ENCODE measurements at regions not wholly inside any gene's neighbourhood (a gene's known extent, or its start where the extent isn't known, plus 50 kb on each side); places are given as distances from the start of the nearest gene placed in this dataset.

GRCh38 chrX:96410927-96411326 is 273.7 kb upstream of the DIAPH2 start:
- no peak for DNase-seq (ENCODE audit: low spot score)
- no peak for ATAC-seq
- 70% methylated on average over 2 of the region's 2 CpGs for WGBS (ENCODE audit: low lambda C conversion rate)
- Histone ChIP-seq H3K79me2 (ENCODE audit: insufficient read depth, low read length) (no peaks in the 10 kb centered on the region), H3K4me3 (replicated peaks in 1 of 3; ENCODE audit: insufficient read depth in 1 of 3, low read depth in 2 of 3, low read length in 3 of 3) (no peak overlapping the region), H3K9ac (ENCODE audit: insufficient read depth, low read depth, low read length) (no peak overlapping the region), H3K4me2 (ENCODE audit: low read depth, low read length) (no peak overlapping the region), H3K4me1 (ENCODE audit: insufficient read depth, low read length) (peaks cover 26% of the 10 kb centered on the region), H3K27ac (ENCODE audit: extremely low read length, insufficient read depth, low read length) (no peak overlapping the region), H4K20me1 (ENCODE audit: insufficient read depth, low read length) (no peaks in the 10 kb centered on the region), H2AFZ (ENCODE audit: low read length) (no peak overlapping the region), H3K36me3 (replicated peaks in 1 of 2; ENCODE audit: control insufficient read depth in 1 of 2, insufficient read depth in 2 of 2, low read length in 2 of 2) (no peaks in the 10 kb centered on the region), H3K27me3 (ENCODE audit: control insufficient read depth in 1 of 2, insufficient read depth in 2 of 2, low read length in 2 of 2) (no peaks in the 10 kb centered on the region), H3K9me3 (ENCODE audit: low read length) (no peaks in the 10 kb centered on the region)
- intact Hi-C loops (cut with micrococcal nuclease; ENCODE audit: unreplicated experiment) (no loop called here), in situ Hi-C loops (cut with HindIII; ENCODE audit: extremely low pct_ligation_motif_present, low pct_unique_long_range_greater_than_20kb) (no loop called here)
- ChIA-PET POLR2A (no interaction called here), CTCF (ENCODE audit: low intra/inter-chr PET ratio, low total read pairs) (no interaction called here)
- no TSS peak for BruUV-seq (replicated peaks)
- FAIRE-seq = no peak
- TF ChIP-seq MAFK (conservative IDR thresholded peaks at IDR 0.05 in 1 of 2, IDR thresholded peaks at IDR 0.05 in 1 of 2; ENCODE audit: low read length in 2 of 2) = peak; percentile 88 to 93
- no peak for TF ChIP-seq STAT5B (CRISPR knock-in tag; IDR thresholded peaks at IDR 0.05)
- peak; percentile 92 for TF ChIP-seq MAFF (IDR thresholded peaks at IDR 0.05; ENCODE audit: low read depth, low read length)
- TF ChIP-seq ZNF646 (CRISPR knock-in tag; IDR thresholded peaks at IDR 0.05) = no peak
